Left ventricle myocardium inferior (tissue), 1 donor: ENCODE measurements at regions not wholly inside any gene's neighbourhood (a gene's known extent, or its start where the extent isn't known, plus 50 kb on each side); places are given as distances from the start of the nearest gene placed in this dataset.
A peak's percentile ranks its signal among the peaks of the same experiment; 100 is the strongest.

Source experiments
- DNase-seq: peaks from one replicate; pipeline ENCODE4 v3.0.0-alpha.2; 2020
- H3K27ac ChIP-seq: fragments of 200-600 bp; replicated peaks from 2 replicates; pipeline ENCODE4 v1.8.0; 2021
- H3K27me3 ChIP-seq: fragments of 200-600 bp; 2 replicates; pipeline ENCODE4 v1.8.0; 2021; ENCODE audit warnings: low read depth
- H3K36me3 ChIP-seq: fragments of 200-600 bp; 2 replicates; pipeline ENCODE4 v1.8.0; 2021
- H3K4me1 ChIP-seq: fragments of 200-600 bp; 2 replicates; pipeline ENCODE4 v1.8.0; 2021
- H3K4me3 ChIP-seq: fragments of 200-600 bp; 2 replicates; pipeline ENCODE4 v1.8.0; 2021; ENCODE audit warnings: mild to moderate bottlenecking, moderate library complexity
- H3K9me3 ChIP-seq: fragments of 200-600 bp; replicated peaks from 2 replicates; pipeline ENCODE4 v1.8.0; 2021
- intact Hi-C: fragments of 100-400 bp; cut with micrococcal nuclease; formaldehyde crosslinking; loops from one replicate; pipeline ENCODE4 v1.11.0; 2022
- TF ChIP-seq, protein P1 (sequence below): fragments of 200-600 bp; IDR thresholded peaks from 2 replicates; pipeline ENCODE4 v1.8.0; 2021; ENCODE audit warnings: antibody characterized with exemption, mild to moderate bottlenecking, borderline replicate concordance
- donor health status: DM: no; HTN: yes; CAD: no; lungs with severe emphysema.

DNA sequence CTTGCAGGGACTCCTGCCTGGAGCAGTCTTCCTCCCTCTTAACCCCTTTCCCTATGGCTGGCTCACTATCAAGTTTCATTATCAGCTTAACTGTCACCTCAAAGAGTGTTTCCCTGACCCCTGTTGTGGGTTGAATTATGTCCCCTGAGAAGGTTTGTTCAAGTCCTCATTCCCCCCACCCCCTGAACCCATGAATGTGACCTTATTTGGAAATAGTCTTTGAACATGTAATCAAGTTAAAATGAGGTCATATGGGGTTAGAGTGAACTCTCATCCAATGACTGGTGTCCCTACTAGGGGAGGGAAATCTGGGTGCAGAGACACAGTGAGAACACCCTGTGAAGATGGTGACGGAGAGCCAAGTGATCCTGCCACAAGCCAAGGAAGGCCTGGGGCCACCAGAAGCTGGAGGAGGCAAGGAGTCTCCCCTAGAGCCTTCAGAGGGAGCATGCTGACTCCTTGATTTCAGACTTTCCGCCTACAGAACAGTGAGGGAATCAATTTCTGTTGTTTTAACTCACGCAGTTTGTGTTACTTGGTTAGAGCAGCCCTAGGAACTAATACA, 165.2 kb upstream of the TOP1 start:
- intact Hi-C loops: no loop called here

DNA sequence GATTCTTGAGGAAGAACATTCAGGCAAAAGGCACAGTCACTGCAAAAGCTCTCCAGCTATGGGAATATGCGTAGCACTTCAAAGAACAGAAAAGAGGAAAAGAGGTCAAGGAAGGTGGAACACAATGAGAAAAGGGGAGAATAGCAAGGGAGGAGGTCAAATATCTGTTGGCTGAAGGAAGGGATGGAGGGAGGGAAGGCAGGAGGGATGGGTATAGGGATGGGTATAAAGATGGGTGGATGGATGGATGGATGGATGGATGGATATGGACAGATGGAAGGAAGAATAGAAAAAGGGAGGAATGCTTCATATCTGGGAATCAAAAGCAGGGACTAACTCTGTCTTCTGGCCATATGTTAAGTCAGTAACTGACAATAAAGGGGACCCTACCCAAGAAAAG, 164.2 kb upstream of the TOP1 start:
- Histone ChIP-seq H3K9me3 (no peaks in the 10 kb centered on the region), H3K36me3 (no peaks in the 10 kb centered on the region), H3K4me1 (peaks cover 26% of the 10 kb centered on the region), H3K4me3 (no peak overlapping the region), H3K27ac (no peak overlapping the region), H3K27me3 (peaks cover 22% of the 10 kb centered on the region)
- intact Hi-C loops: no loop called here
- TF ChIP-seq, protein P1, sequence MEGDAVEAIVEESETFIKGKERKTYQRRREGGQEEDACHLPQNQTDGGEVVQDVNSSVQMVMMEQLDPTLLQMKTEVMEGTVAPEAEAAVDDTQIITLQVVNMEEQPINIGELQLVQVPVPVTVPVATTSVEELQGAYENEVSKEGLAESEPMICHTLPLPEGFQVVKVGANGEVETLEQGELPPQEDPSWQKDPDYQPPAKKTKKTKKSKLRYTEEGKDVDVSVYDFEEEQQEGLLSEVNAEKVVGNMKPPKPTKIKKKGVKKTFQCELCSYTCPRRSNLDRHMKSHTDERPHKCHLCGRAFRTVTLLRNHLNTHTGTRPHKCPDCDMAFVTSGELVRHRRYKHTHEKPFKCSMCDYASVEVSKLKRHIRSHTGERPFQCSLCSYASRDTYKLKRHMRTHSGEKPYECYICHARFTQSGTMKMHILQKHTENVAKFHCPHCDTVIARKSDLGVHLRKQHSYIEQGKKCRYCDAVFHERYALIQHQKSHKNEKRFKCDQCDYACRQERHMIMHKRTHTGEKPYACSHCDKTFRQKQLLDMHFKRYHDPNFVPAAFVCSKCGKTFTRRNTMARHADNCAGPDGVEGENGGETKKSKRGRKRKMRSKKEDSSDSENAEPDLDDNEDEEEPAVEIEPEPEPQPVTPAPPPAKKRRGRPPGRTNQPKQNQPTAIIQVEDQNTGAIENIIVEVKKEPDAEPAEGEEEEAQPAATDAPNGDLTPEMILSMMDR: no peak
- no peak for DNase-seq

More for the DNA sequence above, 165.2 kb upstream of the TOP1 start:
- peaks cover 32% of the 10 kb centered on the region for H3K27me3 ChIP-seq
- no peak for DNase-seq
- peaks cover 16% of the 10 kb centered on the region for H3K4me1 ChIP-seq
- TF ChIP-seq, protein P1: no peak
- no peak overlapping the region for H3K27ac ChIP-seq
- no peak overlapping the region for H3K4me3 ChIP-seq
- no peaks in the 10 kb centered on the region for H3K36me3 ChIP-seq
- no peaks in the 10 kb centered on the region for H3K9me3 ChIP-seq

DNA sequence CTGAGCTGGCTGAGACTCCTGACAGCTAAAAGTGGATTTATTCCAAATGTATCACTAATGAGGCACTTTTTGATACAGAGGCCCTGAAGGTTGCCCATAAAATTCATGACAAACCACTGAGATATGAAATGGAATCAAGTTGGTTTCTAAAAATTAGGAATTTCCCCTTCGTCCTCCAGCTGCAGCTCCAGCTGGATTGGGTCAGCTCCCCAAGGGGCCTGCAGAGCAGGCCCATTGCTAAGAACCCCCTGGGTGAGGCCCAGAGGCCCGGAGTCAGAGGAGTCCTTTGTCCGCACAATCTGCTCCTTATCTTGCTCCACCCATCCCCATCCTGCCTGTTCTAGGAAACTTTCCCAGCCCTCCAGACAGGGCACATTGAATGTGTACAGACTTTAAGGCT, 163.5 kb upstream of the TOP1 start:
- Histone ChIP-seq H3K4me1 (peaks cover 27% of the 10 kb centered on the region), H3K4me3 (no peak overlapping the region), H3K36me3 (no peaks in the 10 kb centered on the region), H3K27me3 (peaks cover 15% of the 10 kb centered on the region), H3K9me3 (no peaks in the 10 kb centered on the region), H3K27ac (peak overlapping the region; percentile 33)
- DNase-seq: peak; percentile 46
- TF ChIP-seq, protein P1: no peak
- intact Hi-C loops: no loop called here

DNA sequence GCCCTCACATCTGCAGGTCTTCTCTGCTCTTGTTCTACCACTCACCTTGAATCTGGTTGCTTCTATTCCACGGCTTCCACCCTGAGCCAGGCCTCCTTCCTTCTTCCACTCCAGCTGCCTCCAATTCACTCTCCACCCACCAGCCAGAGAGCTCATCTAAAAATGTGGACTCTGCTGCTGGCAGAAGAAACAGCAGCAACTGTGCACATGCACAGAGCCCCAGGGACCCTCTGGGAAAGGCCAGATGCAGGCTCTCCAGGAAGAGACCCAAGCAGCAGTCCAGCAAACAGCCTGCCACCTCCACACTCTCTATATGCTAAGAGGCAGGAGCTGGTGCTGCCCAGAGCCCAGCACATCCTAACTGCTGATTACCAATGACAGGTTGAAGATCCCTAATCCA, 162.6 kb upstream of the TOP1 start:
- intact Hi-C loops: no loop called here
- Histone ChIP-seq H3K4me3 (no peak overlapping the region), H3K27me3 (peaks cover 8% of the 10 kb centered on the region), H3K36me3 (no peaks in the 10 kb centered on the region), H3K4me1 (peaks cover 27% of the 10 kb centered on the region), H3K9me3 (no peaks in the 10 kb centered on the region), H3K27ac (peak overlapping the region; percentile 33)
- TF ChIP-seq, protein P1: no peak
- peak; percentile 27 for DNase-seq

DNA sequence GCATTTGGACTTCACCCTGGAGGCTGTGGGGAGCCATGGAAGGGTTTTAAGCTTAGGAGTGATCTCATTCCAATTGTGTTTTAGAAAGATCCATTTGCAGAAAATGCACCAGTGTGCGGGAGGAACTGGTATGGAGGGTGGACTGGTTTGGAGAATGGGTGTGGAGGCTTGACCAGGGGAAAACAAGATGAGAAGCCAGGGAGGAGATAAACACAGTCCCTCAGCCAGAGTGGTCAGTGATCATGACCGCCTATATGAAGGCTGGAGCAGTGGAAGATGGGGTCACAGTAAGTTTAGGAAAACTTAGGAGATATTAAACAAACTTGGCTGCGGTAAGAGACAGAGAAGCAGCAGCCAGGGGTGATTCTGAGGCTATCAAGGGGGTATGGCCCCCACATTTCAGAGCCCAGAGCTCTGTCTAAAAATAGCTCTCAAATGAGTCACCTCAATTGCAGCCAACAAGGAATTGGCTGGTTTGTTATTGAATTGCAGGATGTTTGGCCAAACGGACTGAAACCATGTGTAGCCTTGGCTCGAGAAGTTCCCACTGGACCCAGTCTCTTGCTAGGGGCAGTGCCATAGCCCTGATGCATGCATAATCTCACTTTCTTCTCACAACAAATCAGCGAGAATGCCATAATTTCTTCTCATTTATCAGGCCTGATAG, 159.9 kb upstream of the TOP1 start:
- Histone ChIP-seq H3K27ac (no peak overlapping the region), H3K36me3 (no peaks in the 10 kb centered on the region), H3K9me3 (no peaks in the 10 kb centered on the region), H3K4me3 (no peak overlapping the region), H3K4me1 (peaks cover 27% of the 10 kb centered on the region), H3K27me3 (no peaks in the 10 kb centered on the region)
- TF ChIP-seq, protein P1: no peak
- intact Hi-C loops: no loop called here
- DNase-seq: no peak
